Stimulated activated CD8-positive, alpha-beta memory T cell treated with anti-CD3 and anti-CD28 coated beads, Interleukin-4, amount 100 ng/mL, for 48 hours (primary cell): ENCODE measurements at regions not wholly inside any gene's neighbourhood (a gene's known extent, or its start where the extent isn't known, plus 50 kb on each side); places are given as distances from the start of the nearest gene placed in this dataset.
"Not testable (repeated sequence)": the region's sequence is repeated elsewhere in the genome, so short reads cannot be mapped to it uniquely, and the experiment has no call there.

Source experiments
- DNase-seq: peaks from one replicate; pipeline ENCODE4 v3.0.0-alpha.2; 2020

DNA sequence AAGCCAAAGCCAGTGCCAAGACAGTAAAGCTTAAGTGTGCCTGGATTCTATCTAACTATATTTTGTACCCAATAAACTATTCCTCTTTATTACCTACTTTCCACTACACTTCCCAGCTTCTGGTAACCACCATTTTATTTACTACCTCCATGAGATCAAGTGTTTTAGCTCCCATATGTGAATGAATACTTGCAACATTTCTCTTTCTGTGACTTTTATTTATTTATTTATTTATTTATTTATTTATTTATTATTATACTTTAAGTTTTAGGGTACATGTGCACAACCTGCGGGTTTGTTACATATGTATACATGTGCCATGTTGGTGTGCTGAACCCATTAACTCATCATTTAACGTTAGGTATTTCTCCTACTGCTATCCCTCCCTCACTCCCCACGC lies 582.1 kb downstream of the AMY1C start:
- DNase-seq, result no peak

DNA sequence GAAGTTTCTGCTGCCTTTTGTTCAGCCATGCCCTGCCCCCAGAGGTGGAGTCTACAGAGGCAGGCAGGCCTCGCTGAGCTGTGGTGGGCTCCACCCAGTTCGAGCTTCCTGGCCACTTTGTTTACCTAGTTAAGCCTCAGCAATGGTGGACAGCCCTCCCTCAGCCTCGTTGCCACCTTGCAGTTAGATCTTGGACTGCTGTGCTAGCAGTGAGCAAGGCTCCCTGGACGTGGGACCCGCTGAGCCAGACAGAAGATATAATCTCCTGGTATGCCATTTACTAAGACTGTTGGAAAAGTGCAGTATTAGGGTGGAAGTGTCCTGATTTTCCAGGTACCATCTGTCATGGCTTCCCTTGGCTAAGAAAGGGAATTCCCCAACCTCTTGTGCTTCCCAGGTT lies 588.2 kb downstream of the AMY1C start:
- not testable (repeated sequence) for DNase-seq

DNA sequence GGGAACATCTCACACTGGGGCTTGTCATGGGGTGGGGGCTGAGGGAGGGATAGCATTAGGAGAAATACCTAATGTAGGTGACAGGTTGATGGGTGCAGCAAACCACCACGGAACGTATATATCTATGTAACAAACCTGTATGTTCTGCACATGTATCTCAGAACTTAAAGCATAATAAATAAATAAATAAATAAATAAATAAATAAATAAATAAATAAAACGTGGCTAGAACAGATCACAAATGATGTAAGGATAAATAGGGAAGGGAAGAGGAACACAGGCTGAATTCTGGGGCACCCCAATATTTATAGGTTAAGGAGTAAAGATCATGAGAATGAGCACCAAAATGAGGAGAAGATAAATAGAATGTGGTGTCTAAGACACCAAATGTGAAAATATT lies 592.2 kb downstream of the AMY1C start:
- DNase-seq, result no peak

DNA sequence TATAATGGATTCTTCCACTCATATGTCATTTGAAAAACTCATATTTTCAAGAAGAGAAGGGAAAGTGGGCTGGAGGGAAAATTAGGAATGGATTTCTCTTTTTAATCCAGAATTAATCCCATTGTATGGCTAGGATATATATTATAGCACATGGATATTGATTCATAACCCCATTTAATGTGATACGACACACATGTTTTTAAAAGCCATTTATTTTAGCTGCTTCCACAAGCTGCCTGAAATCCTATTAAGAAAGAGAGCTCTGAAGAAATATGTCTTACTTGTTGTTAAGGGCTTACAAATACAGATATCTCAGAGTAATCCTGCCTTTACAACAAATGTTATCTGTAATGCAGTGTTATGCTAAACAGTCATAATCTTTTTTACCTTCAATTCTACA lies 598.6 kb downstream of the AMY1C start:
- no peak for DNase-seq

DNA sequence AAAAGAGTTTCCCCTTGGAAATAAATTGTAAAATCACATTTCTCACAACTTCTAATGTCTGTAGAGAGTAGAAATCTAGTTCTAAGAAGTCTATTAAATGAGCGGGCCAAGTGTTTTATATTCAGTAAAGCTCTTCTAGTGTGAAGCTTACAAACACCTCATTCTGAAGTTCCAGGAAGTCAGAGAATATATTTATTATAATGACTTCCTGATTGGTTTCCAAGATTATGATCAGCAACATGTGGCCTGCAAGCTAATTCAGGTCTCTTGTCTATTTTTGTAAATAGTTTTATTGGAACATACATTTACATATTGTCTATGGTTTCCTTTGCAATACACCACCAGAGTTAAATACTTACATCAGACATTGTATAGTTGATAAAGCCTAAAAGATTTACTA lies 603.9 kb downstream of the AMY1C start:
- DNase-seq, result no peak

DNA sequence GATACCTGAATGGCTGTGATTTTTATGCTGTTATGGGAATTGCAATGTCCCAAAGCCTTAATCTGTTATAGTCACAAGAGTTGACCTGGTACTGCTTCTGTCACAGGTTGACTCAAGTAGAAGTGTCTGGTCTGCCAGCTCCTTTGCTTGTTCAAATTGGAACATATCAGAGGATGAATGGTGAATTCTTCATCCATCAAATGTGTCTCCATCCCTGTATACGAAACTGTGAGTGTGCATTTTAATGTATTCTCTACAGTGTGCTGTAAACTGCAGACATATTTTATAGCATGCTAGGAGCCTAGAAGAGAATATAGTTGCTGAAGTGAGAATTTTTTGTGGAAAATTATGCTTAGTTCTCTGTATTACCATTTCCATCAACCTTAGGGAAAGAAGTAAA lies 608.4 kb downstream of the AMY1C start:
- DNase-seq, result no peak

DNA sequence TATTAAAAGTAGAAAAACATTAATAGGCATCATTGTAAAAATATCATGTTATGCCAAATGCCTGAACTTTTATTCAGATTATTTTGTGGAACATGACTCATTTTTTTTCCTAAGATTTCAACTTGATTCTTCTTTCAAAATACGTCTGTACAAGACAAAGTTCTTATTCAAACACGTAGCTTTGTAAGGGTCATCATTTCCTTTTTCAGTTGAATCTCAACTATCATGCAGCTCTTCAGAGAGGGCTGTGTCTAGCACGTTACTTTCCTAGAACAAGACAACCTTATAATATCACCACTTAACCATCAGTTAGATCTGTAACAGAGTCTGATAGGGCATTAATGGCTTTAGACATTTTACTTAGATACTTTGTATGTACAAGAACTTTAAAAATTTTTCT lies 608.9 kb downstream of the AMY1C start:
- no peak for DNase-seq

DNA sequence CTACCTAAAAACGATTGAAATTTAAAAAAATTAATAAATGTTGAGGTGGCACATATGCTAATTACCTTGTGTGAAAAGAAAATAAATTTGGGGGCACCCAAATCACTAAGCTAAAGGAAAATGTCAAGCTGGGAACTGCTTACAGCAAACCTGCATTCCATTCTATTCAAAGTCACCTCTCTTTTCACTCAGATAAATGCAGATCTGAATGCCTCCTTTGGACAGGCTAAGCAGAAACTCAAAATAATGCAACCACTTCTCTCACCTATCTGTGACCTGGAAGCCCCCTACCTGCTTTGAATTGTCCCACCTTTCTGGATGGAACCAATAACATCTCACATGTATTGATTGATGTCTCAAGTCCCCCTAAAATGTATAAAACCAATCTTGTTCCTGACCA lies 628.7 kb downstream of the AMY1C start:
- no peak for DNase-seq

DNA sequence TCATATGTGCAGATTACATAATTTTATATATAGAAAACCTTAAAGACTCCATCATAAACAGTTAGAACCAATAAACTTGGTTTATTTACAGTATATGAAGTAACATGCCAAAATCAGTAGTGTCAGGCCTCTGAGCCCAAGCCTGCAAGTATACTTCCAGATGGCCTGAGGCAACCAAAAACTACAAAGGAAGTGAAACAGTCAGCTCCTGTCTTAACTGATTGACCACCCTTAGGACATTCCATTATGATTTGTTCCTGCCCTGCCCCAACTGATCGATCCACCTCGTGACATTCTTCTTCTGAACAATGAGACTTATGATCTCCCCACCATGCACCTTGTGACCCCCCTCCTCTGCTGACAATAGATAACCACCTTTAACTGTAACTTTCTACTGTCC lies 630.3 kb downstream of the AMY1C start:
- no peak for DNase-seq

DNA sequence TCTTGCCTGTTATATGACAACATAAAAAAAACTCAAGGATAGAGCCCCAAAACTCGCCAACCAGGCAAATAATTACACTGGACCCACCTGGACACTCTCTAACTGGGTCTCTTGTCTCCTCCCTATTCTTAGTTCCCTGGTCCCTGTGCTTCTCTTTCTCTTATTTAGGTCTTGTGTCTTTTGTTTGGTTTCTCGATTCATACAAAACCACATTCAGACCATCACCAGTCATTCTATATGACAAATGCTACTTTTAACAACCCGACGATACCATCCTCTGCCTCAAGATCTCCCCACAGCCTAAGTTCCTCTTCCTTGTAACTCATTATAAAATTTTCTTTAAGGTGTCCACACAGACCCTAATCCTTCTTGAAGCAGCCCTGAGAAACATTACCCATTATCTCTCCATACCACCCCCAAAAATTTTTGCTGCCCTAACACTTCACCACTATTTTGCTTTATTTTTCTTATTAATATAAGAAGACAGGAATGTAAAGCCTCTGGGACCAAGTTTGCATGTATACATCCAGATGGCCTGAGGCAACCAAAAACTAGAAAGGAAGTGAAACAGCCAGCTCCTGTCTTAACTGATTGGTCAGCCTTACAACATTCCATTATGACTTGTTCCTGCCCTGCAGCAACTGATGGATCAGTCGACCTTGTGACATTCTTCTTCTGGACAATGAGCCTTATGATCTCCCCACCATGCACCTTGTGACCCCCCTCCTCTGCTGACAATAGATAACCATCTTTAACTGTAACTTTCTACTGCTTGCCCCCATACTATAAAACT lies 638.2 kb downstream of the AMY1C start:
- DNase-seq, result no peak

DNA sequence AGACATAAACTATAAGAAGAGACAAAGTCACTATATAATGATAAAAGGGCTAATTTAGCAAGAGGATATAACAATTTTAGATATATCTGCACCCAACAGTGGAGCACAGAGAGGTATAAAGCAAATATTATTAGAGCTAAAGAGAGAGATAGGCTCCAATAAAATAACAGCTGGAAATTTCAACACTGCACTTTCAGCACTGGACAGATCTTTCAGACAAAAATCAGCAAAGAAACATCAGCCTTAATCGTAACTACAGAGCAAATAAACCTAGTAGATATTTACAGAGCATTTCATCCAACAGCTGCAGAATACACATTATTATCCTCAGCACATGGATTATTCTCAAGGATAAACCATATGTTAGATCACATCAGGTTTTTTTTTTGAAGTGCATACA lies 642.9 kb downstream of the AMY1C start:
- DNase-seq, result no peak

DNA sequence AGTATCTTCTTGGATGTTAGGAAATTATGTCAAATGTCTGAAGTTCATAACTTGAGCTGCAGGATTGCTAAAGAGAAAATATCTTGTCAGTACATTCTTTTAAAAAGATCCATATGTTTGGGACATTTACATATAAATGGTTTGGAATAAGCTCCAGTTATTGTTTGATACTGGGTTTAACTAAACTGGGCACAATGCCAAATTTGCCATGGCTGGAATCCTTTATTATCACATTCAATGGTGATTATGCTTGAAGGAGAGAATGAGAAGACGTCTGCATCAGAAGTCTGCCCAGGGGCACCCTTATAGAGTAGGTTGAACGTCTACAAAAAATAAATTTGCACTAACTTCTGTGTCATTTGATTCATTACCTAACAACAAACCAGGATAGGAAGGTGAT lies 652.5 kb downstream of the AMY1C start:
- DNase-seq, result no peak

DNA sequence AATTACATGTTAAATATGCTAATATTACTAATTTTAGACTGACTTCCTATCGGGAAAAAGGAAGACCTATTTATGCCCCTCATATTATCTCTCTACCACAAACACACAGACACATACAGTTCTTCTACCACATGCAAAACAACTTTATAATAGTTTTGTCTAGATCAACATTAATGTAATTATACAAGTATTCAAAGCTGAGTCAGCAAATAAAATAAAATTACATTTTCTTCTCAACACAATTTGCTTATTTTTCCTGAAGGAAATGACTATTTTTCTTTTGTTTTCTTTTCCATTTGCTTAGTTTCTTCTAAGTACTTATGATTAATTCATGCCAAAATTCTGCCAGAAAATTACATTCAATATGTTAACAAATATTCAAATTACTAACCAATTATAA lies 654.2 kb downstream of the AMY1C start:
- DNase-seq, result no peak

DNA sequence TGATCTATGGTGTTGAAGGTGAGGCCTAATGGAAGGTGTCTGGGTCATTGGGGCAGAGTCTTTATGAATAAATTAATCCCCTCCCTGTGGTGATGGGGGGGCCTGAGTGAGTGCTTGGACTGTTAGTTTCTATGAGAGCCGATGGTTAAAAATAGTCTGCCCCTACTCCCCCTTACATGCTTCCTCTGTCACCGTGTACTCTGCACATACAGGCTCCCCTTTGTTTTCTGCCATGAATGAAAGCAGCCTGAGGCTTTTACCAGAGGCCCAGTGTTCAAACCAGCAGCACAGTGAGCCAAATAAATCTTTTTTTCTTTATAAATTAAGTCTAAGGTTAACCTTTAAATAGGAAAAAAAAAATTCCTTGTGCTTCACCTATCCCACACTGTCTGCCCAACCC lies 657.0 kb downstream of the AMY1C start:
- no peak for DNase-seq

DNA sequence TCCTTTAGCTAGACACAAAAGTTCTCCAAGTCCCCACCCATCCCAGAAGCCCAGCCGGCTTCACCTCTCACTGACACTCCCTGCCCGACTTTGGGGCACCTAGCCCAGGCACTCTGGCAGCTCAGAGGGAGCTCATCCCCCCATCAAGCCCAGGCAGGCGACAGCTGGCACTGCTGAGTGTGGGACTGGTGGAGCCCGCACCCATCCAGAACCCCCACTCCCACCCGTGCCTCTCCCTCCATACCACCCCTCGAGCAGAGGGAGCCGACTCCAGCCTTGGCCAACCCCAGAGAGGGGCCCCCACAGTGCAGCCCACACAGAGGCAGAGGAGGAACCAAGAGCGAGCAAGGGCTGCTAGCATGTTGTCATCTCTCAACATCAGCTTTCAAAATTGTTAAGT lies 658.6 kb downstream of the AMY1C start:
- DNase-seq, result no peak

DNA sequence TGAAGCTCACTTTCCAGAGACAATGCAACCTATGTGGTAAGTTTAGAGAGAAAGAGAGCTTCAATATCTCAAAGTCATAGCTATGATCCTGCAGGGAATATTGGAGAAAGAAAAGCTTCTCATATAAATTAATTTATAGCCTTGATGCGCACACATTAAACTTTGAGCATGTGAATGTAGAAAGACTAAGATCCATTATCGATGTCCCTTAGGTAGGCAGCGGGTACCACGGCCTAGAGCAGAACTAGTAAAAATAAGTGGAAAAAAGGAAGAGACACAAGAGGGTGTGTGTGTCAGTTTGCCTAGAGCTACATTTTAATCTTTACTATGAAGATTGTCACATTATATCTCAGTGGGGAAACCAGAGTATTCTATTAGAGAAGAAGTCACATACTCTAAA lies 685.6 kb downstream of the AMY1C start:
- DNase-seq, result no peak

DNA sequence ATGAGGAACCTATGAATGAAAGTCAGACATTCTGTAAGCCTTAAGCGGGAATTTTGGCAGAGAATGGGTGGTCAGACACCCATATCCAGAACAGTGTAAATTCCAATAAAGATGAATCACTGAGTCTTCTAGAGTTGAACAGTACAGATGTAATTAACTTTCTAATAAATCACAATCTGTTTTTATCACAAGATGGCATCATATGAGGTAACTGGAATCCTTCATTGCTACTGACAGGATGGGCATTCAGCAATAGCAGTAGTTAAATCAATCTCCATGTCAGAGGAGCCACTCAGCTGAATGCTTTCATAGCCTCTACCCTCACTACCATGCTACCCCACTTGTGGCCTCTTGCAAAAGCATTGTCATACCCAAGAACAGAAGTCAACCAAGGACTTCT lies 690.3 kb downstream of the AMY1C start:
- DNase-seq, result no peak

DNA sequence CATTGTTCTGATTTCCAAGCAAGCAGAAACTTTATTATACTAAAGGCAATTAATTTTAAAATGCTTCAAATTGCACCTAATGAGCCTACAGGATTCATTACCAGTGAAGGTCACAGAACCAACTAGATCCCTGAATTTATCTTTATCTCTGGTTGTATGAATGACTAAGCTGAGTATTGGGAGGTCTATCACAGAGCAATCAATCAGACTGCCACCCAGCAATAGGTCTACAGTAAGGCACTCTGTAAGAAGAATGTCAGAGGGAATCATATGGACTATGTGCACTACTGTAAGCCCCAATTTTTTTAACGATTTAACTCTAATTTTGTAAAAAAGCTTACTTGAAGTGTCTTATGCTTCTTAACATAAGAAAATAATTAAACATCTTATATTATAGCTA lies 707.0 kb downstream of the AMY1C start:
- no peak for DNase-seq

DNA sequence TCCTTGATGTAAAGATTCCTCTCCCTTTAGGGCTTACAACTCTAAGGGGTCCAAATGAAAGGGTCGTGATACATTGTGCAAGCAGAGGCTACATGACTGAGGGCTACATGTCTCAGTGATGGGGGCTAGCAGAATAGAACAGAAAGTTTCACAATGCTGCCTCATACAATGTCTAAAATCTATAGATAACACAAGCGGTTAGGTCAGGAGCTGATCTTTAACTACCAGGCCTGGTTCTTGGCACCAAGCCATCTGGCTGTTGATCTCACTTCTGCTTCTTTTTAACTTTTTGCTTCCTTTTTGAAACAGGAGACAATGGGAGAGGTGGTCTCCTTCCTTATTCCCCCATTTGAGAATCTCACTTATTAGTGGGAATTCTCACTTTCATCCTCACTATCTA lies 710.2 kb downstream of the AMY1C start:
- DNase-seq, result no peak

DNA sequence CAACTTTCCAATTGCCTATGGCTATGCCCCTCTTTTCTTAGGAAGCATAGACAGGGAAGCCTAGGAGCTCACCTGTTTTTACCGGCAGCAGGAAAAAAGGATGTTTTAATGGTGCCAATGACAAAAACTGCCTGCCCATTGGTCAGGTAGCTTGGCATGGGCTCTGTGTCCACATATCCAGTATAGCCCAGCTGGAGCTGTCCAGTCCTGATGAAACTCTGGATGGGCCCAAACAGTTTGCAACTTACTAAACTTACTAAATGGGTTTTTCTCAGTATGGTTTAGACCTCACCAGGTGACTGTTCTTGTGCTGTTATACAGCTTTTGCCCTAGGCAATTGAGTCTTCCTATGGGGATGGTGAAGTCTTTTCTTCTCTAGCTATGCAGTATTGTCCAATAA lies 711.2 kb downstream of the AMY1C start:
- DNase-seq, result no peak

DNA sequence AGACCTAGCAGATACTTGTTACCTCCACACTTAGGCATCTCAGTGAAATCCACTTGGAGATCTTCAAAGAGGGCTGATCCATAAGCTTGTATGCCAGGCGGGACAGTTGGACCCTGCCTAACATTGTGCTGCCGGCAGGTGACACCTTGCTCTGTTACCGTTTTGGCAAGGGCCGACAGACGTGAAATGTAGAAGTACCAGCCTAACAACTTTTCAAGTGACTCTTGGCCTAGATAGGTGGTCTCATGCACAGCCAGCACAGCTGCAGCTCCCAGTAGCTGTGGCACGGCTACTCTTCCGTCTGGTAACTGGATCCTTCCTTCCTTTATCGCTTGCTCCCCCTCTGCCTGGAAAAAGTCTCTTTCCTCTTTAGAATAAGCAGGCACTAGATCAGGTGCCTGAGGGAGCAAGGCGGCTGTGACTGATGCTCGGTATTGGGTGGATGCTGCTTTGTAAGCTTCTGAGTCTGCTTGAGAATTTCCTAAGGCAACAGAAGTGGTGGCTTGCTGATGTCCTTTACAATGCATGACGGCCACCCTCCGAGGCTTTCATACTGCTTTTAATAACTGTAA lies 713.5 kb downstream of the AMY1C start:
- no peak for DNase-seq

DNA sequence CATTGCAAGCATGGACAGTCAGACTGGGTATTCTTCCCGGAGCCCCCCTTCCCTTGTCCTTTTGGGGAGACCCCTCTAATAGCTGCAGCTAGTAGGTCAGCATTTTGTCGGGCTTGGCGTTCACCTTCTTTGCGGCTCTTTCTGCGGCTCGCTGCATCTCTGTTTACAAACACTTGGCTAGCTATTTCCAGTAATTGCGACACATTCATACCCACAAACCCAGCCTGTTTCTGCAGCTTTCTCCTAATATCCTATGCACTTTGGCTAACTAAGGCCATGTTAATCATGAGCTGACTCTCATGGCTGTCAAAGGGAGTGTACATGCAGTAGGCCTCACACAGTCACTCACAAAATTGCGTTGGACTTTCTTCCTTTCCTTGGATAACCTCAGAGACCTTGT lies 716.4 kb downstream of the AMY1C start:
- no peak for DNase-seq

DNA sequence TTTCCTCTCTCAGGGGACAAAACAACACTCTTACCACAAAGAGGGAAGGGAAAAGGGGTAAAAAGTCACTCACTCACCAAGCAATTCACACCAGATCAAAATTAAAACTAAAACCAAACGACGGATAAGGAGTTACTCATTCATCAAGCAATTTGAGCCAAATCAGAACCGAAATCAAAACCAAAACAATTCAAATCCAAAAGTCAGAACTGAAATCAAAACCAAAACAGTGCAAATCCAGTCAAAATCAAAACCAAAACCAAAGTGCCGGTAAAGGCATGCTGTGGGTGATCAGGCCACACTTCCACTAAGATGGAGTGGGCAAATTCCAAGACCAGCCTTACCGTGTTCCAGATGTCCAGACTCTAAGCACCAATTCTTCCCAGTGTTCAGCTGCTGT lies 717.9 kb downstream of the AMY1C start:
- no peak for DNase-seq

DNA sequence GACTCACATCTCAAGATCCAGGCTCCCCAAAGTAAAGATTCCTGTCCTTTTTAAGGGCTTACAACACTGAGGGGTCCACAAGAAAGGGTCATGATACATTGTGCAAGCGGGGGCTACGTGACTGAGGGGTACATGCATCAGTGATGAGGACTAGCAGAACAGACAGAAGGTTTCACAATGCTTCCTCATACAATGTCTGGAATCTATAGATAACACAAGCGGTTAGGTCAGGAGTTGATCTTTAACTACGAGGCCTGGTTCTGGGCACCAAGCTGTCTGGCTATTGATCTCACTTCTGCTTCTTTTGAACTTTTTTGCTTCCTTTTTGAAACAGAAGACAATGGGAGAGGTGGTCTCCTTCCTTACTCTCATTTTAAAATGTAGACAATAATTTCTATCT lies 718.6 kb downstream of the AMY1C start:
- no peak for DNase-seq

DNA sequence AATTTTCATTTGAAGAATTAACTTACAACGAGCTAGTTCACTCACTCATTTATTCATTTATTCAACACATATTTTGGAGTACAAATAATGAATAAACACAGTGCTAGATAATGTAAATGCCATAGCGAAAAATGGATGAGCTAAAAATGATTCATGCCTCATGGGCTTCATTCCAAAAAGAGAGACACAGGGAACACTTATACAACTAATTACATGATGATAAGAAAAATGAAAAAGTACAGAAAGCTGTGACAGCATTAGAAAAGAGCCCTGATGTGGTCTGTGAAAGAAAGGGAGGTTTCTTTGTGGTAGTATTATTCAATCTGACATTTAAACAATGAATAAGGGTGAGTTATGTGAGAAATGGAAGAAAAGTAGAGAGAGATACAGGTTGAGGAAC lies 726.4 kb downstream of the AMY1C start:
- DNase-seq, result no peak
